ENCODE measurements at regions not wholly inside any gene's neighbourhood (a gene's known extent, or its start where the extent isn't known, plus 50 kb on each side); places are given as distances from the start of the nearest gene placed in this dataset.

- no peaks in the 10 kb centered on the region for H4K20me1 ChIP-seq (ENCODE audit: insufficient read depth, low read length)
- no peaks in the 10 kb centered on the region for H3K27me3 ChIP-seq (replicated peaks; ENCODE audit: insufficient read depth, low read length)
- H3K9me3 ChIP-seq (replicated peaks; ENCODE audit: insufficient read depth, low read length), result no peaks in the 10 kb centered on the region
- H3K36me3 ChIP-seq (replicated peaks; ENCODE audit: insufficient read depth, low read length), result no peaks in the 10 kb centered on the region
- H3K27ac ChIP-seq (ENCODE audit: low read length), result no peak overlapping the region
- H3F3A ChIP-seq (ENCODE audit: insufficient read depth, low read length), result no peaks in the 10 kb centered on the region
- H3K79me2 ChIP-seq (ENCODE audit: low read length), result no peaks in the 10 kb centered on the region
- H3K9me2 ChIP-seq (replicated peaks; ENCODE audit: insufficient read depth, low read length), result no peaks in the 10 kb centered on the region
- H3K4me3 ChIP-seq (ENCODE audit: low read length), result no peak overlapping the region
- H2AFZ ChIP-seq (ENCODE audit: low read length), result no peak overlapping the region
- no peak for TF ChIP-seq EZH2phosphoT487 (IDR thresholded peaks at IDR 0.05; ENCODE audit: low read length)
- TF ChIP-seq CTCF (IDR thresholded peaks at IDR 0.05; ENCODE audit: low read length), result no peak
- no peak for TF ChIP-seq EZH2 (optimal IDR thresholded peaks at IDR 0.05; ENCODE audit: low read depth, low read length)
- no peak overlapping the region for H3K4me2 ChIP-seq (ENCODE audit: low read depth, low read length)
- peaks cover 6% of the 10 kb centered on the region; the same call in 1 of the 2 replicates for H3K4me1 ChIP-seq (ENCODE audit: low read length)
- H3K9ac ChIP-seq (ENCODE audit: low read length), result no peak overlapping the region
- no peak for DNase-seq
Observed at GRCh38 chr6:144678844-144679243, 393.7 kb downstream of the UTRN start.

- no peak for DNase-seq
- no peak for TF ChIP-seq EZH2 (optimal IDR thresholded peaks at IDR 0.05; ENCODE audit: low read depth, low read length)
- no peak for TF ChIP-seq EZH2phosphoT487 (IDR thresholded peaks at IDR 0.05; ENCODE audit: low read length)
- TF ChIP-seq CTCF (IDR thresholded peaks at IDR 0.05; ENCODE audit: low read length), result no peak
- Histone ChIP-seq H2AFZ (ENCODE audit: low read length) (no peak overlapping the region), H3K9me2 (replicated peaks; ENCODE audit: insufficient read depth, low read length) (no peaks in the 10 kb centered on the region), H3K9me3 (replicated peaks; ENCODE audit: insufficient read depth, low read length) (no peaks in the 10 kb centered on the region), H4K20me1 (ENCODE audit: insufficient read depth, low read length) (no peaks in the 10 kb centered on the region), H3K36me3 (replicated peaks; ENCODE audit: insufficient read depth, low read length) (no peaks in the 10 kb centered on the region), H3K4me2 (ENCODE audit: low read depth, low read length) (no peak overlapping the region), H3K27me3 (replicated peaks; ENCODE audit: insufficient read depth, low read length) (no peaks in the 10 kb centered on the region), H3K27ac (ENCODE audit: low read length) (no peak overlapping the region), H3K4me1 (ENCODE audit: low read length) (no peaks in the 10 kb centered on the region), H3F3A (ENCODE audit: insufficient read depth, low read length) (no peaks in the 10 kb centered on the region), H3K9ac (ENCODE audit: low read length) (no peak overlapping the region), H3K4me3 (ENCODE audit: low read length) (no peak overlapping the region), H3K79me2 (ENCODE audit: low read length) (no peaks in the 10 kb centered on the region)
Observed at GRCh38 chr6:144681334-144681733, 396.2 kb downstream of the UTRN start.

- Histone ChIP-seq H3K9me3 (replicated peaks; ENCODE audit: insufficient read depth, low read length) (no peaks in the 10 kb centered on the region), H3K79me2 (ENCODE audit: low read length) (no peaks in the 10 kb centered on the region), H2AFZ (ENCODE audit: low read length) (no peak overlapping the region), H3K4me2 (ENCODE audit: low read depth, low read length) (no peak overlapping the region), H3K4me3 (ENCODE audit: low read length) (no peak overlapping the region), H3F3A (ENCODE audit: insufficient read depth, low read length) (no peaks in the 10 kb centered on the region), H3K27me3 (replicated peaks; ENCODE audit: insufficient read depth, low read length) (no peaks in the 10 kb centered on the region), H3K4me1 (ENCODE audit: low read length) (no peaks in the 10 kb centered on the region), H3K9ac (ENCODE audit: low read length) (no peak overlapping the region), H4K20me1 (ENCODE audit: insufficient read depth, low read length) (no peaks in the 10 kb centered on the region), H3K9me2 (replicated peaks; ENCODE audit: insufficient read depth, low read length) (no peaks in the 10 kb centered on the region), H3K36me3 (replicated peaks; ENCODE audit: insufficient read depth, low read length) (no peaks in the 10 kb centered on the region), H3K27ac (ENCODE audit: low read length) (no peak overlapping the region)
- no peak for DNase-seq
- no peak for TF ChIP-seq CTCF (IDR thresholded peaks at IDR 0.05; ENCODE audit: low read length)
- TF ChIP-seq EZH2phosphoT487 (IDR thresholded peaks at IDR 0.05; ENCODE audit: low read length), result no peak
- no peak for TF ChIP-seq EZH2 (optimal IDR thresholded peaks at IDR 0.05; ENCODE audit: low read depth, low read length)
Observed at GRCh38 chr6:144683216-144684070, 398.3 kb downstream of the UTRN start.
